NOMO-1 (cell line): ENCODE measurements at regions not wholly inside any gene's neighbourhood (a gene's known extent, or its start where the extent isn't known, plus 50 kb on each side); places are given as distances from the start of the nearest gene placed in this dataset.
"Not testable (repeated sequence)": the region's sequence is repeated elsewhere in the genome, so short reads cannot be mapped to it uniquely, and the experiment has no call there.

Experiments used
- DNase-seq, 2 experiments: peaks; one replicate each; lab custom pipeline; 2025; ENCODE audit not compliant: unreplicated experiment in 2 of 2; lab: John Stamatoyannopoulos, UW

DNA sequence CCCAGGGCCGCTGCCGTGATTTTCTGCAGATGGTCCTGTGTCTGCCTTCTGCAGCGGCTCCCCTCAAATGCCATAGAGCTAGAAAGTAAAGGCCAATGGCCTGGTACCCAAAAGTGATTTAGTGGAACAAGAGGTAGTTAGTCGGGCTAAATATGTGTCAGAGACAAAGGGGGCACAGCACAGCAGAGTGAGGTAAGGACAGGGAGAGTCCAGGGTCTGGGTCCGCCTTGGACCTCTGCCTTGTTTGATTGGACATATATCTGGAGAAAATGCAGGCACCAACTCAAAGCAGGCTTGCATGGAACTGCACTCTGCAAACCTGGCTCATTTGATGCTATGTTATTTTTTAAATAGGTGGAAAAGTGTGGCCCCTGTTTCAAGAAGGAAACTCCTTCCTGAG is 249.6 kb upstream of the B3GAT1 start:
- DNase-seq, result no peak

DNA sequence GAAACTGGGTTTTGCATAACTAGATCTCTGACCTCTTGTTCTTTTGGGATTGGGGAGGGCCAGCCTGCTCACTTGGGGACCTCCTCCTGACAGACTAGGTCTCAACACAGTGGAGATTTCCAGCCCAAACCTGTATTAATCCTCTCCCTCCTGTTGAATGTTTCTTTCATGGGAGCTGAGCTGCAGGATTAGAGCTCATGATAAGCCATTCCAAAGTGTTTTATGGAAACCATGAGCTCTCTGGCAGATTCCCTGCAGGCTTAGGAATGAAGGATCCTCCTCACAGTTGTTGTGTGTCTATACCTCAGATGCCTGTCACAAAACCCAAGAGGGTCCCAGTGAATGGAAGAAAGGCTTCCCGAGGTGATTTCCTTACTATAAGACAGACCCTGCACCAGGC is 248.4 kb upstream of the B3GAT1 start:
- DNase-seq, result no peak

DNA sequence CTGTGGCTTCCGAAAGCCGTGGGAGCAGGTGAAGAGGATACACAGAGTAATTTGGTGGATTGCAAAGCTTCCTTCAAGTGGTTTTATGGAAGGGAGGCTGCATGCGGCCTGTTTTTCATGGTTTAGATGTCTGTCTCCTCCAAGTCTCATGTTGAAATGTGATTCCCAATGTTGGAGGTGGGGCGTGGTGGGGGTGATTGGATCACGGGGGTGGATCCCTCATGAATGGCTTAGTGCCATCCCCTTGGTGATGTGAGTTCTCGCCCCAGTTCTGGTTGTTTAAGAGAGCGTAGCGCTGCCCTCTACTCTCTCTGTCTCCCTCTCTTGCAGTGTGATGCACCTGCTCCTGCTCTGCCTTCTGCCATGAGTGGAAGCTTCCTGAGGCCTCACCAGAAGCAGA is 247.8 kb upstream of the B3GAT1 start:
- DNase-seq, result no peak

DNA sequence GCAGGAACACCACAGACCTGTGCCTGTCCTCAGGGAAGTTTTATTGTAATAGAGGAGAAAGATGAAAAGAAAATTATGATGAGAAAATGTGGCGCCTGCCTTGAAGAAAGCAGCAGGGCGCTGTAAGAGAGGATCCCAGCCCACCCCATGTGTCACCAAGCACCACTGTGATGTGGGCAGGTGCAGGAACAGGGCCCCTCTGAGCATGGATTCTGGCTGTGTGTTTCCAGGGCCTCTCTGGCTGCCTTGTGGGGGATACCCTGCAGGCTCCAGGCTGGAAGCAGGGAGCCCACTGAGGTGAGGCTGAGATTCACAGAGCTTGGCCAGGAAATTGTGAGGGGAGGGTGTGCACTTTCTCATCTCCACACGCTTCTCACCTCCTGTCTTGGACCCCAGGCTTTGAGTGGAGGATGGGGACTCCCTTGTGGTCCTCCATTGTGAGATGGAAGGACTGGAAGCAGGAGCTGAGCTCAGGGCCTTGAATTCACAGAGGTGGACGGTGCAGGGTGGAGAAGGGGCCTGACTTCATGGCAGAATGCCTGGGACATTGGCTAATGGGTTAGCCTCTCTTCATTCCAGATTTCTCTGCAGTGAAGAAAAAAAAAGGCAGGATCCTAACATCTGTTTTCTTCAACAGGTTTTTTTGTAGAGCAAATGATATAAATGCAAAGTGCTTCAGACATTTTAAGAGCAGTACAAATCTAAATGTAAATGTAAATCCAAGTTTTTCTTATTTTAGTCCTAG is 246.6 kb upstream of the B3GAT1 start:
- DNase-seq, result no peak

DNA sequence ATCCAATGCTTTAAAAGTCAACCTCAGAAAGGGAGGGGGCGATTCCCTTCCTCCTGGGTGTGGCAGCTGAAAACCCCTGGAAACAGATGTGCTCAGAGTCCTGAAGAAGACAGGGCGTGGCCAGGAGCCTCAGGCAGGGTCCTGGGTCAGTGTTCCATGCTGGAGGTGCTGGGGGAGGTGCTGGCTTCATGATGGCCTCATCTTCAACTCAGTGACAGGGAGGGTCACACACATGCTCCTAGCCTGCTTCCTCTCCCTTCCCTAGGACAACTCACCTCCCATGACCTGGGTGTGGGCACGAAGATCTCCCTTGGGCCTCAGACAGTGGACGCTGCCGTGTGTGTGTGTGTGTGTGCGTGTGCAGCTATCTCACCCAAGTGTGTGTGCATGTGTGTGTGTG is 245.6 kb upstream of the B3GAT1 start:
- DNase-seq, result no peak

DNA sequence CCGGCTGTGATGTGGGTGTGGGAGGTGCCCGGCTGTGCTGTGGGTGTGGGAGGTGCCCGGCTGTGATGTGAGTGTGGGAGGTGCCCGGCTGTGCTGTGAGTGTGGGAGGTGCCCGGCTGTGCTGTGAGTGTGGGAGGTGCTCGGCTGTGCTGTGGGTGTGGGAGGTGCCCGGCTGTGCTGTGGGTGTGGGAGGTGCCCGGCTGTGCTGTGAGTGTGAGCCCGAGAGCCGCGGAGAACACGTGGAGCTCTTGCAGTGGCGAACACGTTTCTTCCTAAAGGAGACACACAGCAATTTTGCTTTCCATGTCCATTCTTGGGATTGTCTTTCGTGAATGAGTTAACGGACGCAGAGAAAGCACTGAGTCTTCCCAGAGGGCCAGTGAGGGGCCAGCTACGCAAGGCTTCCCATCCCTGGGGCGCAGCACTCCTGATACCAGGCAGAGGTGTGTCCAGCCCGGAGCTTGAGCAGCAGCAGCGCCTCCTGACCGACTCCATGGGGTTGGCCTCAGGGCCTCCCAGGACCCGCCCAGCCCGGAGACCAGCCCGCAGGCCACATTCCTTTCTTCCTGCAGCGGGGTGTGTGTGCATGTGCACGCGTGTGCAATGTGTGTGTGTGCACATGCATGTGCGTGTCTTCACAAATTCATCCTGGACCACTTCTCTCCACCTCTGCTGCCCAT is 245.0 kb upstream of the B3GAT1 start:
- no peak for DNase-seq

- not testable (repeated sequence) for DNase-seq
Measured at GRCh38 chr11:134656086-134656840, 244.2 kb upstream of the B3GAT1 start.

DNA sequence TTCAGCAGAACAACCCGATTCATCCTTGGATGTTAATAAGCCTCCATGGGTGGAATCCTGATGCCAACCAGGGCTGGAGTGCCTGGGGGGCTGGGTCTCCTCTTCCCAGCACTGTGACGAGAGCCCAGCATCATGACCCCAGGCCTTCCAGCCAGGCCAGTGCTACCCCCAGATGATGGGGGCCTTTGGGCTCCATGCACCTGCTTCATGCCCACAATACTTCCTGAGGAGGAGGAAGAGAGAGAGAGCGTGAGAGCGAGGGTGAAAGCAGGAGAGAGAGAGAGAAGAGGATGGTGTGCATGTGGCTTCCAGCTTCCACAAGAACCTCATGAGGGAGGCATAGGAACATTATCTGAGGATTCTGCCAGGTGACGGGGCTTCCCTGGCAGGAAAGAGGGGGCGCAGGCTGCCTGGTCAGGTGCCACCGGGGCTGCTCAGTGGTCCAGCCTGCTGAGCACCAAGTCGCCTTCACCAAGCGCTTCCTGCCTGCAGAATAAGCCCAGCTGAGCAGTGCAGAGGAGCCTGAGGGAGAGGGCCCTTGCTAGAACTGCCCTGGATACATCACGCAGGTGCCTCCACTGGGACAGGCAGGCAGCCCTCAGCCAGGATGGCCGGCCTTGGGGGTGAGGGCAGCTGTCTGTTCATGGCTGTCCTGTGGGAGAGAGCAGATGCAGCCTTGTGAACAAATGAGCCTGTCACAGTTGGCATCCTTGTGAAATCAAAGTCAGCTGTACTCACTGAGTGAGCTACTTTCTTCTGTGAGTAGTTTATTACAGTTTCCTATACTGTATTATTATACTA is 243.3 kb upstream of the B3GAT1 start:
- no peak for DNase-seq

GRCh38 chr11:134654161-134654915 is 242.3 kb upstream of the B3GAT1 start:
- DNase-seq, result no peak

DNA sequence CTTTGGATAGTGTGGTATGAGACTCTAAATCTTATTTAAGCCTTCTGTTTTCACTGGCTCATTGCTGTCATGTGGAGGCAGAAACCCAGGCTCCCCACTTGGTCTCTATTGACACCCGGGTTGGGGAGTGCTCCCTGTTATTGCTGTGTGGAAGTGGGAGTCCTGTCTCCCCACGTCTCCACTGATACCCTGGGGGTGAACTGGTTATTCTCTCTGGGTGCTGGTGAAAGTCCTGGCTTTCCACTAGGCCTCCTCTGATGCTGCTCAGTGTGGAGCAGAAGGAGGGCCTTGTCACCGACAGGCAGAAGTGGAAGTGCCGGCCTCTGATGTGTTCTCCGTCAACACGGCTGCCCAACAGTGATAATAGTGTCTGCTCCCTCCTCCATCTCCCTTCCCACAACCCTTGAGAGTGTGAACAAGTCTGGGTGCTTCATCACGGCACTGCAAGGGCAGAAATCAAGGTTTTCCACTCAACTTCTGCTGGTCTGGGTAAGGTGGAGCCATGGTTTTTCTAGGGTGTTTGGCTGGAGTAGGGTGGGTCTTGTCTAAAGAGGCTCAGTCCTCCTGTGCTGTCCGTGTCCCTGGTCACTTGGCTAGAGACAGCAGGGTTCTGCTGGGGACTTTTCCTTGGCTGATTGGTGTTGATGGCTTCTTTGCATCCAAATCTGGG is 240.7 kb upstream of the B3GAT1 start:
- no peak for DNase-seq

DNA sequence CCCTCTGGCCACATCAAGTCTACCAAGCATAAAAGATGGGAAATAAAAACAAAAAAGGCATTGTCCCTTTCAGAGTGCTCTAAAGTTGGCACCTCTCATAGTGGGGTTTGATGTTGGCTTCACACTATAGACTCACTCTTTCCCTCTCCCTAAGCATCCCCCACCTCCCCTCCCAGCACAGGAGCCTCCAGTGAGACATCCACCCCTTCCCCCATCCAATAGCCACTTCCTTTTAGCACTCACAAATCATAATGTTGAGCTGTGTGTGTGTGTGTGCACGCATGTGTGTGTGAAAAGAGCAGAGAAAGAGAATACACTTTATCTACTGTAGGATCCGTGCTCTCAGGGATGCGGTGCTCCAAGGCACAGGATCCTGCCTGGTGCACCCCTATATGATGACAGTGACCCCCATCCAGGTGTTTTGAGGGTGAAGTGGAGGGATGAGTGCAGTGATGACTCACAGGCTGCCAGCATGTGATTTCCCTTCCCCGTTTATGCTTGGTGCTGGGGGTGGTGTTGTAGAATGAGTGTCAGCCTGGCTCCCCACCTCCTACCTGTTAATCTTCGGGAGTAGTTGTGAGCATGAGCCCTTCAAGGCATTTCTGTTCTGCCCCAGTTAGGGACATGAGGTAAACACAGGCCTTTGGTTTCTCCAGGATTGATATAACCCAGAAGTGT is 235.2 kb upstream of the B3GAT1 start:
- no peak for DNase-seq

- no peak for DNase-seq
Measured at GRCh38 chr11:134646561-134646960, 234.5 kb upstream of the B3GAT1 start.

DNA sequence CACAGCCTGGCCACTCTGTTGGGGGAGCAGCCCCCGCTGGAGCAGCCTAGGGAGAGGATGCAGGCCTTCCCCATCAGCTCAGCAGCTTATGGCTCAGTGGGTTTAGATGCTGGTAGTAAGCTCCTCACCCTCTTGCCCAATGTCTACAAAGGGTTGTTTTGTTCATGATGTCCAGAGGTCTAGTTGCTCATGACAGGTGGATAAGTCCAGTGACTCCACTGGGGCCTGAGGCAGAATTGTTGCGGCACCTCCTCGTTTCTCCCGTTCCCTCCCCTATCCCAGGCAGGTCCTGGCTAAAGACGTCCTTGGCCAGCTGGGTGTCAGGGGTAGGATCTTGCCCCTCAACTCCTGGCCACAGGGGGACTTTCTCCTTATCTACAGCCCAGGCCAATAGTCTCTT is 233.5 kb upstream of the B3GAT1 start:
- no peak for DNase-seq

DNA sequence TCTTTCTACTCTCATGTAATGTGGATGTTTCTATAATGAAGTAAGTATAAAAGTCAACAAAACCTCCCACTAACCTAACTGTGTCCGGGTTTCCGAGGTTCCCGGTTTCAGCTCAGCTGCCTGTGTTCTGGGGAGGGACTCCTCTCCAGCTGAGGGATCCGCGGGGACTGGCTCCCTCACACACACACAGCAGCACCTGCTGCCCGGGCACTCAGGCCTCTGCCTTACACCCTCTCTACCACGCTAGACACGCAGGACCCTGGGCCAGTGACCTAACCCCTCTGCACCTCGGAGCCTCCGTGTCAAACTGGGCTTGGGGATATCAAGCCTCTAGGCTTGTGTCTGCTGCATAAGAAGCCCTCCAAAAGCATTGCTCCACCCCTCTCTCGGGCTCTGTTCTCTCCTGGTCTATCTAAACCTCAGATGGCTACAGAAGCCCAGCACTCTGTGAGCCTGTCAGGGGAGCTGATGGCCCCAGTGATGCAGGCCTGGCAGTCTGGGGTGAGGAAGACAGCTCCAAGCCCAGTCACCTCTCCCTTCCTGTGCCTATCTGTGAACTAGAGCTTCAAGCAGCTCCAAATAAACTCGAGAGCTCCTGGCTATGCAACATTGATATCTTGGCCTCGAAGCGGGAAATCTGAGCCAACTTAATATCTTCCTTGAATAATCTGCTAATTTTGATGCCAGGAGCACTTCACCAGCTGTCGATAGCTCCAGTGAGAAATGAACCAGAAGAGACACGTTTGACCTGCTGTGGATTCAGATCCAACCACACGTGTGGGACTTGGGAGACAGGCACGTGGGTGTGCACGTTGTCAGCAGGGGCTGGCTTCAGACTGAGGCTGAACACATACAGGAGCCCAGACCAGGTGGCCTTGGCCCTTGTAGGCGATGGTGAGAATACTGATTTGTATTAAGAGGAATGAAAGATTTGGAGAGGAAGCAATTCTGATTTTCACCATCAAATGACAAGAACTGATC is 232.7 kb upstream of the B3GAT1 start:
- no peak for DNase-seq

DNA sequence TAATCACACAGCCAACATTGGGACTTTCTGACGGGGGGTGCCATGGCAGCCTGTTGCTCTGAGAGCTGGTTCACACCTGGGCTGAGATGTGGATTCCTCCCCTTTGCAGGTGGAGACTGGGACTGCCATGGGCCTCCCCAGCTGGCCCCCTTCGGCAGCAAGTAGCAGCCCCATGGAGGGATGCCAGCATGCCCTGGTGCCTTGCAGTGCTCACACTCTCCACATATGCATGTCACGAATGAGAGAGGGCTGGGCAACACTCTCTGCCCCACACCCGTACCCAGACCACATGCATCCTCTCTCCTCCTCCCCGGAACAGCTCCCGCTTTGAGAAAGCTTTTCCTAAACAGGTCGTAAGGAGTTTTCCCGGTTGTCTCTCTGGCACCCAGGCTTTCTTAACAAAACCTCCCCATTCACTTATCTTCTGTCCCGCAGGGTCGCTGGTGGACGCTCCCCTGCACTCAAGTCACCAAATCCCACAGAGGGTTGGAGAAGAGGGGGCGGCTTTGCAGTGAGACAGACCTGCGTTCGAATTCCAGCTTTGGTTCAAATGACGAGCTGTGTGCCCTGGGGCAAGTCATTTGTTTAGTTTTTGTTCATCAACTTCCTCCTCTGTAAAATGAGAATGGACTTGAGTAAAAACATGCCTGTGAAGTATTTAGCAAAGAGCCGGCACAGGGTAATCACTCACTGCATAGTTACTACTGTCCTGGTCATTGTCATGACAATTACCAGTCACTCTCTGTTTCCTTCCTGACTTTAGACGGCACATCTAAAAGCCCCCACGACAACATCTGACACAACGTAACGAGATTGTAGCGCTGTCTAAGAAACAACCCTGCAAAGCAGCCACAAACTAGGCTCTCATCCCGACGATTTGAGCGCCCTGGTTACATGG is 231.3 kb upstream of the B3GAT1 start:
- no peak for DNase-seq

GRCh38 chr11:134642206-134642605 is 230.2 kb upstream of the B3GAT1 start:
- no peak for DNase-seq
